Frontal cortex (tissue), 3 donors: ENCODE measurements at regions not wholly inside any gene's neighbourhood (a gene's known extent, or its start where the extent isn't known, plus 50 kb on each side); places are given as distances from the start of the nearest gene placed in this dataset.
"Not testable (repeated sequence)": the region's sequence is repeated elsewhere in the genome, so short reads cannot be mapped to it uniquely, and the experiment has no call there.

ENCODE experiments used
- DNase-seq, 2 donors: peaks; one replicate each; pipeline ENCODE4 v3.0.0; 2012; ENCODE audit warnings: low spot score in 2 of 2
- FAIRE-seq: peaks from 2 replicates; lab custom pipeline; 2012; peaks lifted over from hg19 to GRCh38; lab: Jason Lieb, UNC
- donor health status: control.
- donor health status: control.
- donor health status: control.

GRCh38 chr21:9572782-9573181, 948.6 kb upstream of the TPTE start:
- not testable (repeated sequence) for DNase-seq, FAIRE-seq

DNA sequence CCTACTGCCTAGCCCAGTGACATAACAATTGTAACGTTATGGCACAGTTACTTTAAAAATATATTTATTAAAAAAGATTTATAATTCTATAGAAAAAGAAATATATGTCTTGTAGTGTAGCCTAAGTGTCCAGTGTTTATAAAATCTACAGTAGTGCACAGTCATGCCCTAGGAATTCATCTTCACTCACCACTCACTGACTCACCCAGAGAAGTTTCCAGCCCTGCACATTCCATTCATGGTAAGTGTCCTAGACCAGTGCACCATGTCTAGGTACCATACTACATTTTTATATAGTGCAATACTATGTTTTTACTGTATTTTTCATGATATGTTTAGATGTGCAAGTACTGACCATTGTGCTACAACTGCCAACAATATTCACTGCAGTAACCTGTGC, 947.9 kb upstream of the TPTE start:
- not testable (repeated sequence) for DNase-seq, FAIRE-seq

- DNase-seq, FAIRE-seq: not testable (repeated sequence)
Measured at GRCh38 chr21:9579275-9579674, 942.1 kb upstream of the TPTE start.

DNA sequence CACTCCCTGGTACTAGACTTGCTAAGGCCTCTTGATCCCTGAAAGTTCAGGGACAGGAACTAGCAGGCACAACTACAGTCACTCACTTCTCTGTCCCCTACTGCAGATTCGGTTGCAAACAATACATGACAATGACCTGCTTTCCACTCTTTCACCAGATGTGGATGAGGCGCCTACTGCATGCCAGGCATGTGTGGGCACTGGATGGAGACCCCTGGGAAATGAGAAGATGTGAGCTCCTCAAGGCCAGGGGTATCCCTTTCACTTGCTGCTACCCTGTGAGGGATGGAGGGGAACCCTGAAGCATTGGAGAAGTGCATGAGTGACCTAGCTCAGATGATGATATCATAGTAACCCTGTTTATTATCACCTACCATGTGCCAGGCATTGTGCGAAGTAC, 933.4 kb upstream of the TPTE start:
- FAIRE-seq, DNase-seq: not testable (repeated sequence)

- not testable (repeated sequence) for DNase-seq, FAIRE-seq
Measured at GRCh38 chr21:9592591-9592990, 928.8 kb upstream of the TPTE start.

DNA sequence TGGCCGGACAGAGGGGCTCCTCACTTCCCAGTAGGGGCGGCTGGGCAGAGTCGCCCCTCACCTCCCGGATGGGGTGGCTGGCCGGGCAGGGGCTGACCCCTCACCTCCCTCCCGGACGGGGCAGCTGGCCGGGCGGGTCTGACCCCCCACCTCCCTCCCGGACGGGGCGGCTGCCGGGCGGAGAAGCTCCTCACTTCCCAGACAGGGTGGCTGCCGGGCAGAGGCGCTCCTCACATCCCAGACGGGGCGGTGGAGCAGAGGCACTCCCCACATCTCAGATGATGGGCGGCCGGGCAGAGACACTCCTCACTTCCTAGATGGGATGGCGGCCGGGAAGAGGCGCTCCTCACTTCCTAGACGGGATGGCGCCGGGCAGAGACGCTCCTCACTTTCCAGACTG, 927.7 kb upstream of the TPTE start:
- not testable (repeated sequence) for DNase-seq, FAIRE-seq

GRCh38 chr21:9614011-9614410, 907.4 kb upstream of the TPTE start:
- not testable (repeated sequence) for DNase-seq, FAIRE-seq

DNA sequence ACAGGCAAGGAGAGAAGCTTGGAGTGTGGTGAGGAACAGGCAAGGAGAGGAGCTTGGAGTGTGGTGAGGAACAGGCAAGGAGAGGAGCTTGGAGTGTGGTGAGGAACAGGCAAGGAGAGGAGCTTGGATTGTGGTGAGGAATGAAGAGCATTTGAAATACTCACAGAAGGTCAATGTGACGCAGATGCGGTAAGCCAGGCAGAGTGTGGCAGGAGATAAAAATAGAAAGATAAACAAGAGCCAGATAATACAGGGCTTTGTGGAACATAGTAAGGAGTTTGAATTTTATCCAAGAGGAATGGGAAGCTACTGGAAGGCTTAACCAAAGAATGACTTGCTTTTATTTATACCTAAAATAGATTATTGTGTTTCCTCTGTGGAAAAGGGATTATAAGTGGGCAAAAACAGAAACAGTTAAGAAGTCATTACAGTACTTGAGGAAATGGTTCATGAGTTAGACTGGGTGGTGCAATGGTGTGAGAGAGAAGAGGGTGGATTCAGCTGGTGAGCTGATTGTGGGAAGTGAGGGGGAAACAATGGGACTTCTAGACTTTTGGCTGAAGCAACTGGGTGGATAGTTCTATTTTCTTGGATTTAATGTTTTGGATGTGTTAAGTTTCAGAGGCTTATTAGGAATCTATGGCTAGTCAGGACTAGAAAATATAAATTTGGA, 900.1 kb upstream of the TPTE start:
- not testable (repeated sequence) for DNase-seq, FAIRE-seq

DNA sequence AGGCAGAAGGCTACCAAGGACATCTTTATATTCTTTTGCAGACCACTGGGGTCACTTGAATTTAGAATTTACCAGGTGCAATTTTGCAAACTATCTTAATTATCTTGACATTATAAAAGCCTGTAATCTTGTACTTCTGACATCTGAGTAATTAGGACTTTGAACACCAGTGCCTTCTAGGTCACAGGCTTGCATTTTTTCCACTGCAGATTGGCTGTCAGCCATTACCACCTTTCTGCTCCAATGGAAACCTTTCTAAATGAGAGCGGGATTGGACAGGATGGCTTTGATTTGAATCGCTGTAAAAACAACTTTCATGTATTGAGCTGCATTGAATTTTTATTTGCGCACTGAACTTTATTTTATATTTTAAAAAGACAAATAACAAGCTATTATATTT, 893.3 kb upstream of the TPTE start:
- not testable (repeated sequence) for DNase-seq, FAIRE-seq

DNA sequence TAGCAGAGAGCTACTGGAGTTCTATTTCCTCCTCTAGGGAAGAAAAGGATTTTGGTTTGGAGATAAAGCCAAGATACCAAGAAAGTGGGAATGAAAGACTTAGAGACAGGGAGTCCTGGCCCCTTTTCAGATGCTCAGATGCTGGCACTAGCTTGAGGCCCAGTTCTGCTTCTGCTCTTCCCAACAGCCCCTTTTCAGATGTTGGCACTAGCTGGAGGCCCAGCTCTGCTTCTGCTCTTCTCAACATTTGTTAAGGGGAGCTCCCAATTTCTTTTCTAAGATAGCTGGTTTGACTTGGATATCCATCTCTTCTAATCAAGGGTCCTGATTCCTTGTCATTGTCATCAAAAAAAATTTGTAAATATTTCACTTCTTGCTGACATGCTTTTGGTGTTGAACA, 874.0 kb upstream of the TPTE start:
- FAIRE-seq, DNase-seq: not testable (repeated sequence)

DNA sequence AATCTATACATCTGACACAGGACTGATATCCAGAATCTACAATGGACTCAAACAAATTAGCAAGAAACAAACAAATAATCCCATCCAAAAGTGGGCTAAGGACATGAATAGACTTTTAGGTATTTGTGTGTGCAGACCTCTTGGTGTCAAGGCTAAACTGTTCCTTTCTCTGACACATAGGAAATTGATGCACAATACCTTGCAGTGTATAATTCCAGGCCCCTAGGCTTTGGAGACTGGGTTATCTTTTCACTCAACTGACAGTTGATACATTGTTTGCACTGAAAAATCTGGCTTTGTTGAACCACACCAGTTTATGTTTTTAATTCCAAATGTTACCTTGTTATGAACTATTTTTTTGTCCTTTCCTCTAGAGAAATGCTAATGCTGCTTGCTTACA, 873.1 kb upstream of the TPTE start:
- not testable (repeated sequence) for DNase-seq, FAIRE-seq

DNA sequence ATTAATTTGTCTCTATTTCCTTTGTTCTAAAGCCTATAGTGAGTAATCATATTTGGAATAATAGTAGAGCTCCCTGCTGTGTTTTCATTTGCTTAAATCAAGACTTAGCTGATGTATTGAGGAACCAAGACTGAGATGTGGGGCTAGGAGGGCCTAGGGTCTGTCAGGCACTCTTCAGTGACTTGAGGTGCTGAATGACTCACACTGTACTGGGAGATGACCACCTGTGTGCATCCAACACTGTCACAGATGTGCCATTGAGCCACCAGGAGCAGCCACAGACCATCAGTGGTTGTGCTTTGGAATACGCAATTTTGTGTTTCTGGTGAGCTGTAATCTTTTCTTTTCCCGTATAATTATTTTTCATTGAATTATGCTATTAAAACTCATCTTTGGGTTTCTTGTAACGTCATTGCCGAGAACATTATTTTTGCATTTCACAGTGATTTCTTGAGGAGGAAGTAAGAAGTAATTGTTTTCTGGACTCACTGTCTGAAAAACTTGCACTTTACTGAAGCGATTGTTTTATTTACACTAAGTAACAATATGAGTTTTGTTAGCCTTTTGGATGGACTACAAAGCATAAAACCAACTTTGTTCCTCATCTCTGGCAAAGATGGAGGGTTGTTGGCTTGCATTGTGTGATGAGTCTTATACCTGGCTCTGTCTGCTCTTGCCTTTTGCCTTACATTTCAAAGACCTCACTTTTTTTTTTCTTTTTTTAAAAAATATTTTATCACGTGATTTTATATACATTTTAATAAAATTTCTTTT, 872.2 kb upstream of the TPTE start:
- FAIRE-seq = not testable (repeated sequence)

GRCh38 chr21:9652819-9653218, 868.6 kb upstream of the TPTE start:
- DNase-seq = not testable (repeated sequence)

More for the DNA sequence above, 872.2 kb upstream of the TPTE start:
- DNase-seq = not testable (repeated sequence)

DNA sequence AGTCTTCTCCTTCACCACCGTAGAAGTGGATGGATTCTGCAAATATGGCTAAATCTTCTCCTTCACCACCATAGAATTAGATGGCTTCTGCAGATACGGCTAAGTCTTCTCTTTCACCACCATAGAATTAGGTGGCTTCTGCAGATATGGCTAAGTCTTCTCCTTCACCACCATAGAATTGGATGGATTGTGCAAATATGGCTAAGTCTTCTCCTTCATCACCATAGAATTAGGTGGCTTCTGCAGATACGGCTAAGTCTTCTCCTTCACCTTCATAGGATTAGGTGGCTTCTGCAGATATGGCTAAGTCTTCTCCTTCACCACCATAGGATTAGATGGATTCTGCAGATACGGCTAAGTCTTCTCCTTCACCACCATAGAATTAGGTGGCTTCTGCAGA, 866.2 kb upstream of the TPTE start:
- not testable (repeated sequence) for FAIRE-seq, DNase-seq

More at GRCh38 chr21:9652819-9653218, 868.6 kb upstream of the TPTE start:
- not testable (repeated sequence) for FAIRE-seq

GRCh38 chr21:9656455-9656854, 864.9 kb upstream of the TPTE start:
- not testable (repeated sequence) for FAIRE-seq, DNase-seq

GRCh38 chr21:9657779-9658178, 863.6 kb upstream of the TPTE start:
- not testable (repeated sequence) for FAIRE-seq, DNase-seq

DNA sequence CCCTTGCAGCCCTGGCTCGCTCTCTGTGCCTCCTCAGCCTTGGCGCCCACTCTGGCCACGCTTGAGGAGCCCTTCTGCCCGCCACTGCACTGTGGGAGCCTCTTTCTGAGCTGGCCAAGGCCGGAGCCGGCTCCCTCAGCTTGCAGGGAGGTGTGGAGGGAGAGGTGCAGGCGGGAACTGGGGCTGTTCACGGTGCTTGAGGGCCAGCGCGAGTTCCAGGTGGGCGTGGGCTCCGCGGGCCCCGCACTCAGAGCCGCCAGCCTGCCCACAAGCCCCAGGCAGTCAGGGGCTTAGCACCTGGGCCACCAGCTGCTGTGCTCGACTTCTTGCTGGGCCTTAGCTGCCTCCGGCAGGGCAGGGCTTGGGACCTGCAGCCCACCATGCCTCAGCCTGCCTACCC, 861.5 kb upstream of the TPTE start:
- not testable (repeated sequence) for DNase-seq, FAIRE-seq

- not testable (repeated sequence) for DNase-seq, FAIRE-seq
Measured at GRCh38 chr21:9663914-9664729, 857.3 kb upstream of the TPTE start.

DNA sequence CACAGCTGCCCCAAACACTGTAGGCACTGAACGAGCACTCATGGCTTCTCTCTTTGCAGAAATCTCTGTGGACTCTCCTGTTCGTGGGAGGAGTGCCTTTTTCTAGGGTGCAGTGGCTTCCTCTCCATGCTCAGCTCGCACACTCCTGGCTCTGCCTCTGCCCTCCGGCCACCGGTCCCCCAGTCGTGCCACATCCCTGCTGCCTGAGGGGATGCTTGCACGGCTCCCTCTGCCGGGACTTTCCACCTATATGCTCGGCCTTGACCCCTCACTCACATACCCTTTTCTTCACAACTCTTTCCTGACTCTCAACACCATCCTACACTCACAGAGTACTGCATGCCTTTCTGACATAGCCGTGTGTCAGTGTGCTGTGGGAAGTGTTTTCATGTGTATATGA, 845.6 kb upstream of the TPTE start:
- FAIRE-seq, DNase-seq: not testable (repeated sequence)

DNA sequence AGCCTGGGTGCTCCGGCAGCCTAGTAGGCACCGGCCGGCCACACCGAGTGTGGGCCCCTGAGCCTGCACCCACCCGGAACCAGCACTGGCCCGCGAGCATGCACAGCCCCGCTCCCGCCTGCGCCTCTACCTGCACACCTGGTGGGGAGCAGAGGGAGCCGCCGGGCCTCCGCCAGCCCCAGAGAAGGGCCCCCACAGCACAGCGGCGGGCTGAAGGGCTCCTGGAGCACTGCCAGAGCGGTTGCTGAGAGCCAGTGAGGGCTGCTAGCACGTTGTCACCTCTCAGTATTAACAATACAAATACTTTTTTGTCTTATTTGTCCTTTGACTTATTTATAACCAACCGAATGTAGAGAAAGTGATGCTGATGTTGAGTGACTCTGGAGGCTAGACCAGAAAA, 842.4 kb upstream of the TPTE start:
- DNase-seq, FAIRE-seq: not testable (repeated sequence)
